Progenitor cell of endocrine pancreas (in vitro differentiated cells): ENCODE measurements at regions not wholly inside any gene's neighbourhood (a gene's known extent, or its start where the extent isn't known, plus 50 kb on each side); places are given as distances from the start of the nearest gene placed in this dataset.

Experiments used
- DNase-seq: peaks from one replicate; pipeline ENCODE4 v3.0.0; 2021; ENCODE audit warnings: low spot score; ENCODE audit not compliant: unreplicated experiment
- H3K27ac Mint-ChIP-seq: 2 replicates; pipeline ENCODE4 v1.8.0; 2021; ENCODE audit warnings: mild to moderate bottlenecking, moderate library complexity, mixed read lengths
- H3K27me3 Mint-ChIP-seq: 2 replicates; pipeline ENCODE4 v1.8.0; 2021; ENCODE audit warnings: mixed read lengths
- H3K36me3 Mint-ChIP-seq: 2 replicates; pipeline ENCODE4 v1.8.0; 2022; ENCODE audit warnings: mixed read lengths; ENCODE audit not compliant: insufficient read depth
- H3K4me1 Mint-ChIP-seq: 2 replicates; pipeline ENCODE4 v1.8.0; 2021; ENCODE audit warnings: low read depth, mixed read lengths
- H3K4me3 Mint-ChIP-seq: 2 replicates; pipeline ENCODE4 v1.8.0; 2021; ENCODE audit warnings: low read depth, mild to moderate bottlenecking, moderate library complexity, mixed read lengths
- H3K9me3 Mint-ChIP-seq: 2 replicates; pipeline ENCODE4 v1.8.0; 2021; ENCODE audit warnings: low read depth, mixed read lengths
- TF ChIP-seq, protein P1 (sequence below): fragments of 200-600 bp; sonication (generic); IDR thresholded peaks from one replicate; pipeline ENCODE4 v1.5.0; 2021; ENCODE audit warnings: antibody characterized with exemption, mild to moderate bottlenecking; ENCODE audit not compliant: unreplicated experiment

DNA sequence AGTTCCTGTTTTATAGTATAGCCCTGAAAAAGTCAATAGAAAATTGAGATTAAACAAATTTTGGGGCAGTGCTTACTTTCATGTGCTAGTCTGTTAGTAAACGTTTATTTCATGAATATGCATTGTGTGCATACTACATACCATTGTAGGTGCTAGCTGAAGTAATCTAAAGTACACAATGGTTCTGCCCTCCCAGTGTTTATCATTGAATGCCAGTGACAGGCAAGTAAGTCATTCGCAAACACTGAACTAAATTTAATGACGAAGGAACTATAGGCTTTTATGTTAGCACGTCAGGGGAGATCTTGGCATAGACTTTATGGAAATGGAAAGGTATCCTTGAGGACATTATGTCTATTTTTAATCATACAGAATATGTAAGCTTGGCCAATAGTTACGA is 426.9 kb upstream of the EPHA5 start:
- Mint-ChIP-seq H3K36me3 (no peaks in the 10 kb centered on the region), H3K27me3 (no peaks in the 10 kb centered on the region), H3K4me3 (no peak overlapping the region), H3K27ac (no peak overlapping the region), H3K9me3 (peaks cover 5% of the 10 kb centered on the region), H3K4me1 (peaks cover 5% of the 10 kb centered on the region)
- TF ChIP-seq, protein P1, sequence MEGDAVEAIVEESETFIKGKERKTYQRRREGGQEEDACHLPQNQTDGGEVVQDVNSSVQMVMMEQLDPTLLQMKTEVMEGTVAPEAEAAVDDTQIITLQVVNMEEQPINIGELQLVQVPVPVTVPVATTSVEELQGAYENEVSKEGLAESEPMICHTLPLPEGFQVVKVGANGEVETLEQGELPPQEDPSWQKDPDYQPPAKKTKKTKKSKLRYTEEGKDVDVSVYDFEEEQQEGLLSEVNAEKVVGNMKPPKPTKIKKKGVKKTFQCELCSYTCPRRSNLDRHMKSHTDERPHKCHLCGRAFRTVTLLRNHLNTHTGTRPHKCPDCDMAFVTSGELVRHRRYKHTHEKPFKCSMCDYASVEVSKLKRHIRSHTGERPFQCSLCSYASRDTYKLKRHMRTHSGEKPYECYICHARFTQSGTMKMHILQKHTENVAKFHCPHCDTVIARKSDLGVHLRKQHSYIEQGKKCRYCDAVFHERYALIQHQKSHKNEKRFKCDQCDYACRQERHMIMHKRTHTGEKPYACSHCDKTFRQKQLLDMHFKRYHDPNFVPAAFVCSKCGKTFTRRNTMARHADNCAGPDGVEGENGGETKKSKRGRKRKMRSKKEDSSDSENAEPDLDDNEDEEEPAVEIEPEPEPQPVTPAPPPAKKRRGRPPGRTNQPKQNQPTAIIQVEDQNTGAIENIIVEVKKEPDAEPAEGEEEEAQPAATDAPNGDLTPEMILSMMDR = no peak
- no peak for DNase-seq

DNA sequence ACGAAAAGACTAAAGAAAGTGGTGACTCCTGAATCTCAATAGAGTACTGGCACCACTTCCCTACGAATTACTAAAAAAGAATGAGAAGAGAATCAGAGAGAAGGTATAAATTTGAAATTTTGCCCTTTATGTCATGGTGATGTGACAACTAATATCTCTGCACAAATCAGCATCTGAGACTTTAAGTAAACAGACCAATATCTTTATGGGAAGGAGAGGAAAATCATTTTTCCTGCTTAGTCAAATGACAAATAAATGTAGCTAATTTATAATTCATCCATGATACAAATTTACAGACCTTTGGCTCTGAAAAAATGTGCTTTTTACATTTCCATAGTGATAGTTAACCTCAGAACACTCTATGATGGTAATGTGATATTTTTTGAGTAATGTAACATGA is 424.8 kb upstream of the EPHA5 start:
- Mint-ChIP-seq H3K36me3 (no peaks in the 10 kb centered on the region), H3K4me1 (peaks cover 5% of the 10 kb centered on the region), H3K4me3 (no peak overlapping the region), H3K9me3 (peaks cover 13% of the 10 kb centered on the region), H3K27me3 (no peaks in the 10 kb centered on the region), H3K27ac (no peak overlapping the region)
- no peak for DNase-seq
- TF ChIP-seq, protein P1 = no peak

DNA sequence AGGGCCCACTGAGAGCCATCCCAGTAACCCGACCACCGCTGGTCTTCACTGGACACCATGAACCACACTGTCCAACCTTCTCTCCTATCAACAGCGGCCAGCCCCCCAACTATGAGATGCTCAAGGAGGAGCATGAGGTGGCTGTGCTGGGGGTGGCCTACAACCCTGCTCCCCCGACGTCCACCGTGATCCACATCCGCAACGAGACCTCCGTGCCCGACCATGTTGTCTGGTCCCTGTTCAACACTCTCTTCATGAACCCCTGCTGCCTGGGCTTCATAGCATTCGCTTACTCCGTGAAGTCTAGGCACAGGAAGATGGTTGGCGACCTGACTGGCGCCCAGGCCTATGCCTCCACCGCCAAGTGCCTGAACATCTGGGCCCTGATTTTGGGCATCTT is 423.8 kb upstream of the EPHA5 start:
- Mint-ChIP-seq H3K27me3 (no peaks in the 10 kb centered on the region), H3K36me3 (no peaks in the 10 kb centered on the region), H3K27ac (no peak overlapping the region), H3K4me1 (peaks cover 5% of the 10 kb centered on the region), H3K9me3 (peaks cover 13% of the 10 kb centered on the region), H3K4me3 (no peak overlapping the region)
- no peak for DNase-seq
- TF ChIP-seq, protein P1 = no peak

DNA sequence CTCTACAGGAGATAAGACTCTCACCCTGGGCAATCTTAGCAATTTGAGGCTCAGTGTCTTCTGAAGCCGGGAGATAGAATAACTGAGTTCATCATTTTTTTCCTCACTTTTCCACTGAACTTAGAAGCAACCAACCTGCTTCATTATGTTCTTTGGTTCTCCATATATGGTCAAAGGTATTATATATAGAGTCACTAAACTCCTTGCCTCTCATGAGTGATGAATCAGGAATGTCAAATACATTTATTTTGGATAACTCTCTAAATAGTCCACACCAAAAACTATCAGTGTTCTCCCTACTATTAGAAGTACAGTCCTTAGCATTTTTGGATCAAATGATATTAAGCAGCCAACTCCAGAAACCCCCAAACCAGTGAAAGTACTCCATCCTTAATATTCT is 421.5 kb upstream of the EPHA5 start:
- Mint-ChIP-seq H3K9me3 (peaks cover 13% of the 10 kb centered on the region), H3K27me3 (no peaks in the 10 kb centered on the region), H3K27ac (no peak overlapping the region), H3K4me3 (no peak overlapping the region), H3K36me3 (no peaks in the 10 kb centered on the region), H3K4me1 (peaks cover 3% of the 10 kb centered on the region)
- TF ChIP-seq, protein P1 = no peak
- no peak for DNase-seq

DNA sequence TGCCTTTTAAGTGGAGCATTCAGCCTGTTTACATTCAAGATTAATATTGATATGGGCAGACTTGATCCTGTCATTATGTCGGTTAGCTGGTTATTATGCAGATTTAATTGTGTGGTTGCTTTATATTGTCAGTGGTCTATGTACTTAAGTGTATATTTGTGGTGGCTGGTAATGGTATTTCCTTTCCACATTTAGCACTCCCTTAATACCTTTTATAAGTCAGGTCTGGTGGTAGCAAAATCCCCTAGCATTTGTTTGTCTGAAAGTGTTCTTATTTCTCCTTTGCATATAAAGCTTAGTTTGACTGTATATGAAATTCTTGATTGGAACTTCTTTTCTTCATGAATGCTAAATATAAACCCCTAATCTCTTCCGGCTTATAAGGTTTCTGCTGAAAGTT is 403.7 kb upstream of the EPHA5 start:
- H3K27ac Mint-ChIP-seq = no peak overlapping the region

More for the DNA sequence above, 403.7 kb upstream of the EPHA5 start:
- Mint-ChIP-seq H3K27me3 (no peaks in the 10 kb centered on the region), H3K36me3 (no peaks in the 10 kb centered on the region), H3K4me3 (no peak overlapping the region), H3K9me3 (peaks cover 11% of the 10 kb centered on the region), H3K4me1 (no peaks in the 10 kb centered on the region)
- TF ChIP-seq, protein P1 = no peak
- DNase-seq = no peak
